HEK293T (cell line): ENCODE measurements at regions not wholly inside any gene's neighbourhood (a gene's known extent, or its start where the extent isn't known, plus 50 kb on each side); places are given as distances from the start of the nearest gene placed in this dataset.

ENCODE experiments used
- CTCF ChIA-PET: fragments of 350-600 bp; formaldehyde crosslinking; extraction: SDS; loops from one replicate; lab custom pipeline; 2021; ENCODE audit warnings: antibody characterized with exemption, inconsistent platforms; lab: Yijun Ruan, JAX
- POLR2A ChIA-PET: fragments of 350-600 bp; formaldehyde crosslinking; extraction: SDS; loops from one replicate; lab custom pipeline; 2020; ENCODE audit warnings: antibody characterized with exemption, inconsistent platforms; lab: Yijun Ruan, JAX
- DNase-seq: peaks from one replicate; pipeline ENCODE4 v3.0.0; 2012; ENCODE audit warnings: mixed read lengths; ENCODE audit errors: extremely low spot score
- ARNT ChIP-seq: fragments of 450-650 bp; IDR thresholded peaks from 2 replicates; pipeline ENCODE4 v1.6.1; 2017; ENCODE audit warnings: mild to moderate bottlenecking
- BHLHE40 ChIP-seq: fragments of 450-650 bp; IDR thresholded peaks from 2 replicates; pipeline ENCODE4 v1.6.1; 2016; ENCODE audit warnings: mild to moderate bottlenecking, moderate library complexity, borderline replicate concordance
- CTBP1 ChIP-seq: fragments of 450-650 bp; IDR thresholded peaks from 2 replicates; pipeline ENCODE4 v1.6.1; 2016; ENCODE audit warnings: borderline replicate concordance
- ELF4 ChIP-seq: fragments of 450-650 bp; IDR thresholded peaks from 2 replicates; pipeline ENCODE4 v1.6.1; 2017; ENCODE audit warnings: antibody characterized with exemption
- FOXA1 ChIP-seq: fragments of 450-650 bp; IDR thresholded peaks from 2 replicates; pipeline ENCODE4 v1.6.1; 2016; ENCODE audit warnings: mild to moderate bottlenecking
- FOXK2 ChIP-seq: fragments of 450-650 bp; IDR thresholded peaks from 2 replicates; pipeline ENCODE4 v1.6.1; 2016; ENCODE audit warnings: mild to moderate bottlenecking
- FOXM1 ChIP-seq: fragments of 450-650 bp; IDR thresholded peaks from 2 replicates; pipeline ENCODE4 v1.6.1; 2017; ENCODE audit warnings: mild to moderate bottlenecking, borderline replicate concordance
- HDGF ChIP-seq: fragments of 450-650 bp; IDR thresholded peaks from 2 replicates; pipeline ENCODE4 v1.6.1; 2017; ENCODE audit warnings: antibody characterized with exemption, borderline replicate concordance
- L3MBTL2 ChIP-seq: fragments of 450-650 bp; conservative IDR thresholded peaks from 2 replicates; pipeline ENCODE4 v1.6.1; 2016; ENCODE audit warnings: mild to moderate bottlenecking
- LEF1 ChIP-seq: fragments of 450-650 bp; IDR thresholded peaks from 2 replicates; pipeline ENCODE4 v1.6.1; 2017; ENCODE audit warnings: mild to moderate bottlenecking, borderline replicate concordance
- NFRKB ChIP-seq: fragments of 450-650 bp; IDR thresholded peaks from 2 replicates; pipeline ENCODE4 v1.6.1; 2016; ENCODE audit warnings: mild to moderate bottlenecking, moderate library complexity
- PKNOX1 ChIP-seq: fragments of 450-650 bp; IDR thresholded peaks from 2 replicates; pipeline ENCODE4 v1.6.1; 2016
- SP1 ChIP-seq: fragments of 450-650 bp; IDR thresholded peaks from 2 replicates; pipeline ENCODE4 v1.6.1; 2017
- SUZ12 ChIP-seq: fragments of 450-650 bp; IDR thresholded peaks from 2 replicates; pipeline ENCODE4 v1.6.1; 2016; ENCODE audit warnings: mild to moderate bottlenecking
- TARDBP ChIP-seq: fragments of 450-650 bp; IDR thresholded peaks from 2 replicates; pipeline ENCODE4 v1.6.1; 2016
- ZNF384 ChIP-seq: fragments of 450-650 bp; IDR thresholded peaks from 2 replicates; pipeline ENCODE4 v1.6.1; 2016

- CTCF ChIA-PET: no interaction called here
These were observed 122.1 kb upstream of the KAZN start for GRCh38 chr1:14476170-14476955.

DNA sequence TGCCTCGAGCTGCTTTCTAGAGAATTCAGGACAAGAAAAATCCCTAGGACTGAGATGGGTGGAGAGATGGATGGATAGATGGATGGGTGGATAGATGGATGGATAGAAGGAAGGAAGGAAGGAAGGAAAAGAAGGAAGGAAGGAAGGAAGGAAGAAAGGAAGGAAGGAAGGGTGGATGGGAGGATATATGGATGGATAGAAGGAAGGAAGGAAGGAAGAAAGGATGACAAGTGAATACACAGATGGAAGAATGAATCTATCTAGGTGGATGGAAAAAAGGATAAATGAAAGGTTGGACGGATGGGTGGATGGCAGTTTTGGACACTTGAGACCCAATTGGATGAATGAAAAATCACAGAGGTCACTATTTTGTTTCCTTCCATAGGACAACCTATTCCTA, 120.4 kb upstream of the KAZN start:
- TF ChIP-seq NFRKB (no peak), L3MBTL2 (no peak), SUZ12 (no peak), FOXA1 (no peak), HDGF (no peak)
- no peak for DNase-seq
- ChIA-PET POLR2A (no interaction called here), CTCF (interaction anchor here (0.6 kb wide), 1 partner anchor 62 kb away, joined by 8 read pairs; no protein-coding TSS in a partner anchor)

More at GRCh38 chr1:14476170-14476955, 122.1 kb upstream of the KAZN start:
- POLR2A ChIA-PET: no interaction called here
- TF ChIP-seq FOXM1 (no peak), BHLHE40 (no peak), L3MBTL2 (no peak), HDGF (no peak), SUZ12 (no peak), PKNOX1 (no peak), CTBP1 (no peak), LEF1 (no peak), FOXA1 (no peak), ARNT (no peak), FOXK2 (no peak), NFRKB (no peak), TARDBP (no peak), ZNF384 (no peak), ELF4 (no peak), SP1 (no peak)
- DNase-seq: no peak

GRCh38 chr1:14479865-14480264, 118.6 kb upstream of the KAZN start:
- ChIA-PET CTCF (no interaction called here), POLR2A (no interaction called here)
- no peak for DNase-seq
- no peak for TF ChIP-seq SP1
- no peak for TF ChIP-seq FOXA1
- no peak for TF ChIP-seq ZNF384
- no peak for TF ChIP-seq FOXM1
- no peak for TF ChIP-seq ARNT

DNA sequence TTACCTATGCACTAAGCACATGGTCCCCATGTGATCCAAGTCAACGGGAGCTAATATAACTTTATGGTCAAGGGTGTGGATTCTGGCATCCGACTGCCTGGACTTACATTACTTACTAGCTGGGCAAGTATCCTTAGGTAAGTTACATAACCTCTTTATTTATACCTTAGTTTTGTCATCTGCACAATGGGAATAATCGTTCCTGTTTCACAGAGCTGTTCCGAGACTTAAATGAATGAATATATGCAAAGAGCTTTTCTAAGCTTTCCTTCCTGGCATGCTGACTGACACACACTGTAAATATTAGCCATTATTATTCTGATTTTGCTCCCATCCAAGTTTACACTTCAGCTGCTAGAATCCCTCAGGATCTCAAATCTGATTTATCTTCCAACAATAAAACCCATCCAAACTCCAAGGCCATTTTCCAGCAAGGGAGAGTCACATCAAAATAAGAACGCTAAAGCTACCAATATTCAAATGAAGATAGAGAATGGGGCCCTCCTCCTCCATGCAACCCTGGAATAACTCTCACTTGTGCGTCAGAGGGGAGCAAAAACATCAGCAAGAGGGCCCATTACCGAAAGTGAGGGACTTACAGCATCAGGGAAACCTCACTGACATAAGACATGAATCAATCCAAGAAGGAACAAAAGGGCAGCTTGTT, 115.6 kb upstream of the KAZN start:
- no peak for DNase-seq
- ChIA-PET POLR2A (no interaction called here), CTCF (no interaction called here)
- TF ChIP-seq PKNOX1 (no peak), SP1 (no peak), ELF4 (no peak), FOXM1 (no peak), FOXK2 (no peak), BHLHE40 (no peak), L3MBTL2 (no peak), LEF1 (no peak), ZNF384 (no peak), TARDBP (no peak), ARNT (no peak), SUZ12 (no peak), CTBP1 (no peak), NFRKB (no peak), HDGF (no peak)

DNA sequence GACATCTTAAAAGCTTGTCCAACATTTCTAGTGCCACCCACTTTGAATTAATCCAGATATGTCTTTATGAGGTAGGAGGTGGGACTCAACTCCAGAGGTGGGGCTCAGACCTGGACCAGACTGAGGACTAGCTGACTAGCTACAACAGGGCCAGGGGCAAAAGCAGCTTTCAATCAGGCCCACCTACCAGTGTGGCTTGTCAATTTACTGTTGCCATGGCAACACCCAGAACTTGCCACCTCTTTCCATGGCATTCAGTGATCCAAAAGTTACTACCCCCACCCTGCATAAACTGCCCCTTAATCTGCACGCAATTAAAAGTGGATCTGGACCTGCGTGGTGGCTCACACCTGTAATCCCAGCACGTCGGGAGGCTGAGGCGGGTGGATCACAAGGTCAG, 113.2 kb upstream of the KAZN start:
- TF ChIP-seq PKNOX1: no peak
- no peak for TF ChIP-seq BHLHE40
- no peak for TF ChIP-seq TARDBP
- TF ChIP-seq CTBP1: no peak
- TF ChIP-seq FOXA1: no peak
- no peak for TF ChIP-seq ZNF384
- no peak for TF ChIP-seq FOXK2
- no peak for TF ChIP-seq HDGF
- TF ChIP-seq FOXM1: no peak
- no peak for TF ChIP-seq SUZ12
- no peak for TF ChIP-seq SP1
- TF ChIP-seq NFRKB: no peak
- TF ChIP-seq ARNT: no peak
- TF ChIP-seq L3MBTL2: no peak
- no peak for TF ChIP-seq LEF1
- TF ChIP-seq ELF4: no peak
- POLR2A ChIA-PET: no interaction called here
- CTCF ChIA-PET: no interaction called here
- DNase-seq: no peak

- DNase-seq: no peak
- TF ChIP-seq ZNF384: no peak
- no peak for TF ChIP-seq FOXM1
- TF ChIP-seq HDGF: no peak
- TF ChIP-seq SP1: no peak
- no peak for TF ChIP-seq ARNT
- TF ChIP-seq L3MBTL2: no peak
- TF ChIP-seq CTBP1: no peak
- TF ChIP-seq NFRKB: no peak
- TF ChIP-seq PKNOX1: no peak
- TF ChIP-seq LEF1: no peak
- no peak for TF ChIP-seq BHLHE40
- TF ChIP-seq TARDBP: no peak
- TF ChIP-seq FOXK2: no peak
- no peak for TF ChIP-seq SUZ12
- no peak for TF ChIP-seq ELF4
- POLR2A ChIA-PET: interaction anchor here (1.2 kb wide), 1 partner anchor 13 kb away, joined by 3 read pairs; no protein-coding TSS in a partner anchor
- CTCF ChIA-PET: no interaction called here
These were observed 111.9 kb upstream of the KAZN start for GRCh38 chr1:14486401-14487201.
